GM12865 (cell line): ENCODE measurements at regions not wholly inside any gene's neighbourhood (a gene's known extent, or its start where the extent isn't known, plus 50 kb on each side); places are given as distances from the start of the nearest gene placed in this dataset.

ENCODE experiments used
- DNase-seq: peaks from one replicate; pipeline ENCODE4 v3.0.0; 2010; ENCODE audit warnings: low read depth
- H3K4me3 ChIP-seq: 2 replicates; pipeline ENCODE4 v1.5.1; 2011; ENCODE audit warnings: mild to moderate bottlenecking, low read depth, low read length, control low read depth
- CTCF ChIP-seq: IDR thresholded peaks from 2 replicates; pipeline ENCODE4 v1.5.1; 2011; ENCODE audit warnings: low read length, control low read depth, low read depth, inconsistent platforms; ENCODE audit not compliant: insufficient read depth; ENCODE audit errors: missing control alignments

- no peak for DNase-seq
- H3K4me3 ChIP-seq = no peak overlapping the region
- TF ChIP-seq CTCF = no peak
These were observed 173.4 kb upstream of the CELF2 start for GRCh38 chr10:10844251-10844650.

GRCh38 chr10:10845185-10845584, 172.5 kb upstream of the CELF2 start:
- H3K4me3 ChIP-seq = no peak overlapping the region
- DNase-seq = no peak
- no peak for TF ChIP-seq CTCF

GRCh38 chr10:10845826-10846503, 171.7 kb upstream of the CELF2 start:
- no peak for TF ChIP-seq CTCF
- no peak for DNase-seq
- no peak overlapping the region for H3K4me3 ChIP-seq

- no peak for TF ChIP-seq CTCF
- no peak overlapping the region for H3K4me3 ChIP-seq
- no peak for DNase-seq
These were observed 171.2 kb upstream of the CELF2 start for GRCh38 chr10:10846504-10846900.

- no peak for TF ChIP-seq CTCF
- no peak overlapping the region for H3K4me3 ChIP-seq
- DNase-seq = no peak
These were observed 170.3 kb upstream of the CELF2 start for GRCh38 chr10:10847387-10847786.

- TF ChIP-seq CTCF = no peak
- no peak overlapping the region for H3K4me3 ChIP-seq
- DNase-seq = no peak
These were observed 169.1 kb upstream of the CELF2 start for GRCh38 chr10:10848488-10849111.

GRCh38 chr10:10849306-10849705, 168.4 kb upstream of the CELF2 start:
- no peak for DNase-seq
- TF ChIP-seq CTCF = no peak

More at GRCh38 chr10:10849306-10849705, 168.4 kb upstream of the CELF2 start:
- no peak overlapping the region for H3K4me3 ChIP-seq
